GM23338 (cell line): ENCODE measurements at regions not wholly inside any gene's neighbourhood (a gene's known extent, or its start where the extent isn't known, plus 50 kb on each side); places are given as distances from the start of the nearest gene placed in this dataset.

ENCODE experiments used
- ATAC-seq: fragments of 200-7000 bp; cut with Tn5 transposase; 3 replicates; pipeline ENCODE4 v1.9.1; 2020
- DNase-seq: peaks from one replicate; pipeline ENCODE4 v3.0.0-alpha.2; 2015; ENCODE audit warnings: low spot score
- H2AFZ ChIP-seq: fragments of 200-600 bp; sonication (generic); 2 replicates; pipeline ENCODE4 v1.8.0; 2016; ENCODE audit warnings: antibody characterized with exemption, mild to moderate bottlenecking, moderate library complexity
- H3F3A ChIP-seq: fragments of 200-600 bp; sonication (generic); replicated peaks from 2 replicates; pipeline ENCODE4 v1.8.0; 2017; ENCODE audit warnings: antibody characterized with exemption, mixed run types, low read depth
- H3K27ac ChIP-seq: fragments of 200-600 bp; sonication (generic); 2 replicates; pipeline ENCODE4 v1.6.1; 2016; ENCODE audit warnings: low read depth
- H3K27me3 ChIP-seq: fragments of 200-600 bp; sonication (generic); 2 replicates; pipeline ENCODE4 v1.8.0; 2016; ENCODE audit warnings: mild to moderate bottlenecking, mixed run types, moderate library complexity; ENCODE audit not compliant: insufficient read depth
- H3K36me3 ChIP-seq: fragments of 200-600 bp; sonication (generic); 2 replicates; pipeline ENCODE4 v1.8.0; 2016; ENCODE audit warnings: mild to moderate bottlenecking; ENCODE audit not compliant: insufficient read depth
- H3K4me1 ChIP-seq: fragments of 200-600 bp; sonication (generic); 2 replicates; pipeline ENCODE4 v1.8.0; 2016; ENCODE audit warnings: mild to moderate bottlenecking, moderate library complexity; ENCODE audit not compliant: insufficient read depth
- H3K4me2 ChIP-seq: fragments of 200-600 bp; sonication (generic); 2 replicates; pipeline ENCODE4 v1.7.1; 2017; ENCODE audit warnings: mixed run types
- H3K4me3 ChIP-seq: fragments of 200-600 bp; sonication (generic); 2 replicates; pipeline ENCODE4 v1.6.1; 2016; ENCODE audit warnings: mixed run types
- H3K79me2 ChIP-seq: fragments of 200-600 bp; sonication (generic); replicated peaks from 2 replicates; pipeline ENCODE4 v1.8.0; 2017; ENCODE audit warnings: mild to moderate bottlenecking; ENCODE audit not compliant: insufficient read depth
- H3K9me2 ChIP-seq: fragments of 200-600 bp; sonication (generic); 2 replicates; pipeline ENCODE4 v1.8.0; 2017; ENCODE audit not compliant: insufficient read depth
- H4K20me1 ChIP-seq: fragments of 200-600 bp; sonication (generic); replicated peaks from 2 replicates; pipeline ENCODE4 v1.8.0; 2017; ENCODE audit warnings: mild to moderate bottlenecking; ENCODE audit not compliant: insufficient read depth
- H3K27ac Mint-ChIP-seq: 2 replicates; pipeline ENCODE4 v1.8.0; 2020; ENCODE audit warnings: inconsistent platforms, mild to moderate bottlenecking, moderate library complexity, mixed read lengths
- H3K27me3 Mint-ChIP-seq: 3 replicates; pipeline ENCODE4 v1.8.0; 2022; ENCODE audit warnings: low read depth, mild to moderate bottlenecking, moderate library complexity, mixed read lengths, inconsistent platforms; ENCODE audit not compliant: insufficient read depth, poor library complexity
- H3K36me3 Mint-ChIP-seq: 3 replicates; pipeline ENCODE4 v1.8.0; 2021; ENCODE audit warnings: low read depth, mild to moderate bottlenecking, inconsistent platforms, moderate library complexity, mixed read lengths
- H3K4me1 Mint-ChIP-seq: 3 replicates; pipeline ENCODE4 v1.8.0; 2020; ENCODE audit warnings: mild to moderate bottlenecking, inconsistent platforms, mixed read lengths
- H3K4me3 Mint-ChIP-seq: 3 replicates; pipeline ENCODE4 v1.8.0; 2021; ENCODE audit warnings: moderate library complexity, mild to moderate bottlenecking, inconsistent platforms, mixed read lengths
- H3K9me3 Mint-ChIP-seq: 3 replicates; pipeline ENCODE4 v1.8.0; 2020; ENCODE audit warnings: moderate library complexity, mild to moderate bottlenecking, inconsistent platforms, mixed read lengths
- CREB1 ChIP-seq: fragments of 250-450 bp; sonication (Bioruptor Pico); IDR thresholded peaks from 2 replicates; pipeline ENCODE4 v1.5.0; 2020; ENCODE audit warnings: low read depth, mild to moderate bottlenecking, moderate library complexity
- EZH2 ChIP-seq: fragments of 200-600 bp; sonication (generic); IDR thresholded peaks from one replicate; pipeline ENCODE4 v1.8.0; 2017; ENCODE audit warnings: antibody characterized with exemption, mild to moderate bottlenecking, low read depth; ENCODE audit not compliant: unreplicated experiment
- EZH2phosphoT487 ChIP-seq: fragments of 200-600 bp; sonication (generic); IDR thresholded peaks from one replicate; pipeline ENCODE4 v1.8.1; 2018; ENCODE audit warnings: antibody characterized with exemption; ENCODE audit not compliant: unreplicated experiment
- JUNB ChIP-seq: IDR thresholded peaks from one replicate; pipeline ENCODE4 v1.6.1; 2016; ENCODE audit warnings: antibody characterized with exemption; ENCODE audit not compliant: unreplicated experiment
- NANOG ChIP-seq: IDR thresholded peaks from 2 replicates; pipeline ENCODE4 v1.6.1; 2016; ENCODE audit warnings: antibody characterized with exemption, borderline replicate concordance
- POLR2AphosphoS5 ChIP-seq: IDR thresholded peaks from 2 replicates; pipeline ENCODE4 v1.6.1; 2016; ENCODE audit warnings: antibody characterized with exemption, low read depth
- STAT1 ChIP-seq: IDR thresholded peaks from one replicate; pipeline ENCODE4 v1.6.1; 2016; ENCODE audit warnings: antibody characterized with exemption; ENCODE audit not compliant: unreplicated experiment
- ZNF114 ChIP-seq: fragments of 250-450 bp; sonication (Bioruptor Pico); IDR thresholded peaks from 2 replicates; pipeline ENCODE4 v1.5.0; 2020; ENCODE audit warnings: mild to moderate bottlenecking, moderate library complexity
- ZNF331 ChIP-seq: fragments of 250-450 bp; sonication (Bioruptor Pico); IDR thresholded peaks from 2 replicates; pipeline ENCODE4 v1.5.0; 2020; ENCODE audit warnings: low read depth, mild to moderate bottlenecking, moderate library complexity
- TF ChIP-seq, protein P1 (sequence below): IDR thresholded peaks from one replicate; pipeline ENCODE4 v1.6.1; 2018; ENCODE audit warnings: antibody characterized with exemption; ENCODE audit not compliant: unreplicated experiment
- TF ChIP-seq, protein P2 (sequence below): IDR thresholded peaks from 2 replicates; pipeline ENCODE4 v1.6.1; 2016; ENCODE audit warnings: antibody characterized with exemption
- TF ChIP-seq, protein P3 (sequence below), 2 experiments: fragments of 200-600 bp in 1 of 2; sonication (generic) in 1 of 2; conservative IDR thresholded peaks; 2 replicates each; pipeline versions ENCODE4 v1.5.1 to v1.6.1; 2016 to 2017; ENCODE audit warnings: antibody characterized with exemption in 2 of 2, low read depth in 2 of 2, mild to moderate bottlenecking in 2 of 2, moderate library complexity in 1 of 2
- TF ChIP-seq, protein P4 (sequence below): fragments of 250-450 bp; sonication (Bioruptor Pico); IDR thresholded peaks from 2 replicates; pipeline ENCODE4 v1.5.0; 2020; ENCODE audit warnings: mild to moderate bottlenecking, moderate library complexity

DNA sequence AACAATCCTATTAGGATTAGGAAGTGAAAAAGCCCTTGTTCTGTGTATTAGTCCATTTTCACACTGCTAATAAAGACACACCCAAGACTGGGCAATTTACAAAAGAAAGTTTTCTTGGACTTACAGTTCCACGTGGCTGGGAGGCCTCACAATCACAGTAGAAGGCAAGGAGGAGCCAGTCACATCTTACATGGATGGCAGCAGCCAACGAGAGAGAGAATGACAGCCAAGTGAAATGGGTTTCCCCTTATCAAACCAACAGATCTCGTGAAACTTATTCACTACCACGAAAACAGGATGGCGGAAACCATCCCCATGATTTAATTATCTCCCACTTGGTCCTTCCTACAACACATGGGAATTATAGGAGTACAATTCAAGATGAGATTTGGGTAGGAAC lies 248.2 kb upstream of the KCNMB2 start:
- Mint-ChIP-seq H3K27me3 (no peaks in the 10 kb centered on the region), H3K4me3 (no peak overlapping the region), H3K27ac (no peak overlapping the region), H3K9me3 (peaks cover 6% of the 10 kb centered on the region; the same call in 1 of the 3 replicates), H3K4me1 (peaks cover 9% of the 10 kb centered on the region), H3K36me3 (peaks cover 3% of the 10 kb centered on the region; the same call in 1 of the 3 replicates)
- no peak overlapping the region for H2AFZ ChIP-seq
- no peaks in the 10 kb centered on the region for H3K27me3 ChIP-seq
- H3F3A ChIP-seq, result no peaks in the 10 kb centered on the region
- ATAC-seq, result no peak
- H3K36me3 ChIP-seq, result no peaks in the 10 kb centered on the region
- H3K79me2 ChIP-seq, result no peaks in the 10 kb centered on the region
- H3K9me2 ChIP-seq, result peaks cover 17% of the 10 kb centered on the region
- no peaks in the 10 kb centered on the region for H4K20me1 ChIP-seq
- no peak overlapping the region for H3K27ac ChIP-seq
- H3K4me1 ChIP-seq, result peaks cover 6% of the 10 kb centered on the region; the same call in 1 of the 2 replicates
- DNase-seq, result no peak
- H3K4me2 ChIP-seq, result no peak overlapping the region
- no peak overlapping the region for H3K4me3 ChIP-seq
- TF ChIP-seq, protein P1, sequence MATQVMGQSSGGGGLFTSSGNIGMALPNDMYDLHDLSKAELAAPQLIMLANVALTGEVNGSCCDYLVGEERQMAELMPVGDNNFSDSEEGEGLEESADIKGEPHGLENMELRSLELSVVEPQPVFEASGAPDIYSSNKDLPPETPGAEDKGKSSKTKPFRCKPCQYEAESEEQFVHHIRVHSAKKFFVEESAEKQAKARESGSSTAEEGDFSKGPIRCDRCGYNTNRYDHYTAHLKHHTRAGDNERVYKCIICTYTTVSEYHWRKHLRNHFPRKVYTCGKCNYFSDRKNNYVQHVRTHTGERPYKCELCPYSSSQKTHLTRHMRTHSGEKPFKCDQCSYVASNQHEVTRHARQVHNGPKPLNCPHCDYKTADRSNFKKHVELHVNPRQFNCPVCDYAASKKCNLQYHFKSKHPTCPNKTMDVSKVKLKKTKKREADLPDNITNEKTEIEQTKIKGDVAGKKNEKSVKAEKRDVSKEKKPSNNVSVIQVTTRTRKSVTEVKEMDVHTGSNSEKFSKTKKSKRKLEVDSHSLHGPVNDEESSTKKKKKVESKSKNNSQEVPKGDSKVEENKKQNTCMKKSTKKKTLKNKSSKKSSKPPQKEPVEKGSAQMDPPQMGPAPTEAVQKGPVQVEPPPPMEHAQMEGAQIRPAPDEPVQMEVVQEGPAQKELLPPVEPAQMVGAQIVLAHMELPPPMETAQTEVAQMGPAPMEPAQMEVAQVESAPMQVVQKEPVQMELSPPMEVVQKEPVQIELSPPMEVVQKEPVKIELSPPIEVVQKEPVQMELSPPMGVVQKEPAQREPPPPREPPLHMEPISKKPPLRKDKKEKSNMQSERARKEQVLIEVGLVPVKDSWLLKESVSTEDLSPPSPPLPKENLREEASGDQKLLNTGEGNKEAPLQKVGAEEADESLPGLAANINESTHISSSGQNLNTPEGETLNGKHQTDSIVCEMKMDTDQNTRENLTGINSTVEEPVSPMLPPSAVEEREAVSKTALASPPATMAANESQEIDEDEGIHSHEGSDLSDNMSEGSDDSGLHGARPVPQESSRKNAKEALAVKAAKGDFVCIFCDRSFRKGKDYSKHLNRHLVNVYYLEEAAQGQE, result no peak
- TF ChIP-seq ZNF331 (CRISPR knock-in tag) (no peak), STAT1 (no peak), EZH2phosphoT487 (no peak), NANOG (no peak), POLR2AphosphoS5 (no peak), EZH2 (no peak), ZNF114 (no peak), CREB1 (CRISPR knock-in tag) (no peak), JUNB (no peak)
- TF ChIP-seq, protein P2, sequence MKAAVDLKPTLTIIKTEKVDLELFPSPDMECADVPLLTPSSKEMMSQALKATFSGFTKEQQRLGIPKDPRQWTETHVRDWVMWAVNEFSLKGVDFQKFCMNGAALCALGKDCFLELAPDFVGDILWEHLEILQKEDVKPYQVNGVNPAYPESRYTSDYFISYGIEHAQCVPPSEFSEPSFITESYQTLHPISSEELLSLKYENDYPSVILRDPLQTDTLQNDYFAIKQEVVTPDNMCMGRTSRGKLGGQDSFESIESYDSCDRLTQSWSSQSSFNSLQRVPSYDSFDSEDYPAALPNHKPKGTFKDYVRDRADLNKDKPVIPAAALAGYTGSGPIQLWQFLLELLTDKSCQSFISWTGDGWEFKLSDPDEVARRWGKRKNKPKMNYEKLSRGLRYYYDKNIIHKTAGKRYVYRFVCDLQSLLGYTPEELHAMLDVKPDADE, result no peak
- TF ChIP-seq, protein P3, sequence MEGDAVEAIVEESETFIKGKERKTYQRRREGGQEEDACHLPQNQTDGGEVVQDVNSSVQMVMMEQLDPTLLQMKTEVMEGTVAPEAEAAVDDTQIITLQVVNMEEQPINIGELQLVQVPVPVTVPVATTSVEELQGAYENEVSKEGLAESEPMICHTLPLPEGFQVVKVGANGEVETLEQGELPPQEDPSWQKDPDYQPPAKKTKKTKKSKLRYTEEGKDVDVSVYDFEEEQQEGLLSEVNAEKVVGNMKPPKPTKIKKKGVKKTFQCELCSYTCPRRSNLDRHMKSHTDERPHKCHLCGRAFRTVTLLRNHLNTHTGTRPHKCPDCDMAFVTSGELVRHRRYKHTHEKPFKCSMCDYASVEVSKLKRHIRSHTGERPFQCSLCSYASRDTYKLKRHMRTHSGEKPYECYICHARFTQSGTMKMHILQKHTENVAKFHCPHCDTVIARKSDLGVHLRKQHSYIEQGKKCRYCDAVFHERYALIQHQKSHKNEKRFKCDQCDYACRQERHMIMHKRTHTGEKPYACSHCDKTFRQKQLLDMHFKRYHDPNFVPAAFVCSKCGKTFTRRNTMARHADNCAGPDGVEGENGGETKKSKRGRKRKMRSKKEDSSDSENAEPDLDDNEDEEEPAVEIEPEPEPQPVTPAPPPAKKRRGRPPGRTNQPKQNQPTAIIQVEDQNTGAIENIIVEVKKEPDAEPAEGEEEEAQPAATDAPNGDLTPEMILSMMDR (conservative IDR thresholded peaks at IDR 0.05; ENCODE audit: low read depth in 2 of 2), result no peak
- TF ChIP-seq, protein P4, sequence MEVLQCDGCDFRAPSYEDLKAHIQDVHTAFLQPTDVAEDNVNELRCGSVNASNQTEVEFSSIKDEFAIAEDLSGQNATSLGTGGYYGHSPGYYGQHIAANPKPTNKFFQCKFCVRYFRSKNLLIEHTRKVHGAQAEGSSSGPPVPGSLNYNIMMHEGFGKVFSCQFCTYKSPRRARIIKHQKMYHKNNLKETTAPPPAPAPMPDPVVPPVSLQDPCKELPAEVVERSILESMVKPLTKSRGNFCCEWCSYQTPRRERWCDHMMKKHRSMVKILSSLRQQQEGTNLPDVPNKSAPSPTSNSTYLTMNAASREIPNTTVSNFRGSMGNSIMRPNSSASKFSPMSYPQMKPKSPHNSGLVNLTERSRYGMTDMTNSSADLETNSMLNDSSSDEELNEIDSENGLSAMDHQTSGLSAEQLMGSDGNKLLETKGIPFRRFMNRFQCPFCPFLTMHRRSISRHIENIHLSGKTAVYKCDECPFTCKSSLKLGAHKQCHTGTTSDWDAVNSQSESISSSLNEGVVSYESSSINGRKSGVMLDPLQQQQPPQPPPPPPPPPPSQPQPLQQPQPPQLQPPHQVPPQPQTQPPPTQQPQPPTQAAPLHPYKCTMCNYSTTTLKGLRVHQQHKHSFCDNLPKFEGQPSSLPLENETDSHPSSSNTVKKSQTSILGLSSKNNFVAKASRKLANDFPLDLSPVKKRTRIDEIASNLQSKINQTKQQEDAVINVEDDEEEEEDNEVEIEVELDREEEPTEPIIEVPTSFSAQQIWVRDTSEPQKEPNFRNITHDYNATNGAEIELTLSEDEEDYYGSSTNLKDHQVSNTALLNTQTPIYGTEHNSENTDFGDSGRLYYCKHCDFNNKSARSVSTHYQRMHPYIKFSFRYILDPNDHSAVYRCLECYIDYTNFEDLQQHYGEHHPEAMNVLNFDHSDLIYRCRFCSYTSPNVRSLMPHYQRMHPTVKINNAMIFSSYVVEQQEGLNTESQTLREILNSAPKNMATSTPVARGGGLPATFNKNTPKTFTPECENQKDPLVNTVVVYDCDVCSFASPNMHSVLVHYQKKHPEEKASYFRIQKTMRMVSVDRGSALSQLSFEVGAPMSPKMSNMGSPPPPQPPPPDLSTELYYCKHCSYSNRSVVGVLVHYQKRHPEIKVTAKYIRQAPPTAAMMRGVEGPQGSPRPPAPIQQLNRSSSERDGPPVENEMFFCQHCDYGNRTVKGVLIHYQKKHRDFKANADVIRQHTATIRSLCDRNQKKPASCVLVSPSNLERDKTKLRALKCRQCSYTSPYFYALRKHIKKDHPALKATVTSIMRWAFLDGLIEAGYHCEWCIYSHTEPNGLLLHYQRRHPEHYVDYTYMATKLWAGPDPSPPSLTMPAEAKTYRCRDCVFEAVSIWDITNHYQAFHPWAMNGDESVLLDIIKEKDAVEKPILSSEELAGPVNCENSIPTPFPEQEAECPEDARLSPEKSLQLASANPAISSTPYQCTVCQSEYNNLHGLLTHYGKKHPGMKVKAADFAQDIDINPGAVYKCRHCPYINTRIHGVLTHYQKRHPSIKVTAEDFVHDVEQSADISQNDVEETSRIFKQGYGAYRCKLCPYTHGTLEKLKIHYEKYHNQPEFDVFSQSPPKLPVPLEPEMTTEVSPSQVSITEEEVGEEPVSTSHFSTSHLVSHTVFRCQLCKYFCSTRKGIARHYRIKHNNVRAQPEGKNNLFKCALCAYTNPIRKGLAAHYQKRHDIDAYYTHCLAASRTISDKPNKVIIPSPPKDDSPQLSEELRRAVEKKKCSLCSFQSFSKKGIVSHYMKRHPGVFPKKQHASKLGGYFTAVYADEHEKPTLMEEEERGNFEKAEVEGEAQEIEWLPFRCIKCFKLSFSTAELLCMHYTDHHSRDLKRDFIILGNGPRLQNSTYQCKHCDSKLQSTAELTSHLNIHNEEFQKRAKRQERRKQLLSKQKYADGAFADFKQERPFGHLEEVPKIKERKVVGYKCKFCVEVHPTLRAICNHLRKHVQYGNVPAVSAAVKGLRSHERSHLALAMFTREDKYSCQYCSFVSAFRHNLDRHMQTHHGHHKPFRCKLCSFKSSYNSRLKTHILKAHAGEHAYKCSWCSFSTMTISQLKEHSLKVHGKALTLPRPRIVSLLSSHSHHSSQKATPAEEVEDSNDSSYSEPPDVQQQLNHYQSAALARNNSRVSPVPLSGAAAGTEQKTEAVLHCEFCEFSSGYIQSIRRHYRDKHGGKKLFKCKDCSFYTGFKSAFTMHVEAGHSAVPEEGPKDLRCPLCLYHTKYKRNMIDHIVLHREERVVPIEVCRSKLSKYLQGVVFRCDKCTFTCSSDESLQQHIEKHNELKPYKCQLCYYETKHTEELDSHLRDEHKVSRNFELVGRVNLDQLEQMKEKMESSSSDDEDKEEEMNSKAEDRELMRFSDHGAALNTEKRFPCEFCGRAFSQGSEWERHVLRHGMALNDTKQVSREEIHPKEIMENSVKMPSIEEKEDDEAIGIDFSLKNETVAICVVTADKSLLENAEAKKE, result no peak
